Epithelial cell of esophagus (primary cell): ENCODE measurements at regions not wholly inside any gene's neighbourhood (a gene's known extent, or its start where the extent isn't known, plus 50 kb on each side); places are given as distances from the start of the nearest gene placed in this dataset.

Experiments used
- DNase-seq: peaks from one replicate; pipeline ENCODE4 v3.0.0; 2010; ENCODE audit warnings: low read depth
- H3K4me3 ChIP-seq: 2 replicates; pipeline ENCODE4 v1.5.1; 2011; ENCODE audit warnings: mild to moderate bottlenecking, low read length, control low read depth
- TF ChIP-seq, protein P1 (sequence below): IDR thresholded peaks from 2 replicates; pipeline ENCODE4 v1.5.1; 2011; ENCODE audit warnings: low read depth, mild to moderate bottlenecking, low read length, control low read depth, inconsistent platforms; ENCODE audit not compliant: insufficient read depth; ENCODE audit errors: missing control alignments

DNA sequence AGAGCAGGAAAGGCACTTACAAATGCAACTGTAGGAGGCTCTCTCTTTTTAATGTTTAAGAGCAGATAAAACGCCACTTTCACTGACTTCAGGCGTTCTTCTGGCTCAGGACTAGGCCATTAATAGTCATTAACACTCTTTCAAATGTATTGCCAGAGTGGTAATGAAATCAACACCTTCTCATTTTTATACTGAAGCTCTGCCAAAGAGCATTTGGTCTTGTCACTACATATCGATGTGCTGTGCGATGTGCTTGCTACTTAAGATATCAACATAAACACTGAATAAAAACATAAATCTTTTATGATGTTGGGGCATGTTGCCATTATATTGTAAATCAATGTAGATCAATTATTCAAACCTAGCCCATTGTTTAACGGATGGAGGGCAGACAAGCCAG lies 634.7 kb downstream of the ARL4A start:
- H3K4me3 ChIP-seq, result no peak overlapping the region
- DNase-seq, result no peak
- TF ChIP-seq, protein P1, sequence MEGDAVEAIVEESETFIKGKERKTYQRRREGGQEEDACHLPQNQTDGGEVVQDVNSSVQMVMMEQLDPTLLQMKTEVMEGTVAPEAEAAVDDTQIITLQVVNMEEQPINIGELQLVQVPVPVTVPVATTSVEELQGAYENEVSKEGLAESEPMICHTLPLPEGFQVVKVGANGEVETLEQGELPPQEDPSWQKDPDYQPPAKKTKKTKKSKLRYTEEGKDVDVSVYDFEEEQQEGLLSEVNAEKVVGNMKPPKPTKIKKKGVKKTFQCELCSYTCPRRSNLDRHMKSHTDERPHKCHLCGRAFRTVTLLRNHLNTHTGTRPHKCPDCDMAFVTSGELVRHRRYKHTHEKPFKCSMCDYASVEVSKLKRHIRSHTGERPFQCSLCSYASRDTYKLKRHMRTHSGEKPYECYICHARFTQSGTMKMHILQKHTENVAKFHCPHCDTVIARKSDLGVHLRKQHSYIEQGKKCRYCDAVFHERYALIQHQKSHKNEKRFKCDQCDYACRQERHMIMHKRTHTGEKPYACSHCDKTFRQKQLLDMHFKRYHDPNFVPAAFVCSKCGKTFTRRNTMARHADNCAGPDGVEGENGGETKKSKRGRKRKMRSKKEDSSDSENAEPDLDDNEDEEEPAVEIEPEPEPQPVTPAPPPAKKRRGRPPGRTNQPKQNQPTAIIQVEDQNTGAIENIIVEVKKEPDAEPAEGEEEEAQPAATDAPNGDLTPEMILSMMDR, result no peak

DNA sequence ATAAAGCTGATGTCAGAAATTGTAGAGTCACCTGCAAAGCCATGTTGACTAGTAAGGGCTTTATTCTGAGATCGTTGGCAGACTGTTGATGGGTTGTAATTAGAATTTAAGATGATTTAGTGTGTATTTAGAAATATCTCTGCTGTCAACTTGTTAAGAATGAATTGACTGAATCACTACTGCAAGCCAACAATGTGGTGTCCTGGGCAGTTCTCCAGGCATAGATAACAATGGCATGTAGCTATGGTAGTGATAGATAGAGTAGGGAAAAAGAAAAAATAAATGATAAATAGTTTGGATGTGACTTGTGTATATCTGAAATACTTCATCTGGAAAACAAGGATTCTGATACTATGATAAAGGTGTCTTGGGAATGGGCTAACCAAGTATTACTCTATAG lies 640.2 kb downstream of the ARL4A start:
- TF ChIP-seq, protein P1, result no peak
- no peak for DNase-seq
- H3K4me3 ChIP-seq, result no peak overlapping the region

DNA sequence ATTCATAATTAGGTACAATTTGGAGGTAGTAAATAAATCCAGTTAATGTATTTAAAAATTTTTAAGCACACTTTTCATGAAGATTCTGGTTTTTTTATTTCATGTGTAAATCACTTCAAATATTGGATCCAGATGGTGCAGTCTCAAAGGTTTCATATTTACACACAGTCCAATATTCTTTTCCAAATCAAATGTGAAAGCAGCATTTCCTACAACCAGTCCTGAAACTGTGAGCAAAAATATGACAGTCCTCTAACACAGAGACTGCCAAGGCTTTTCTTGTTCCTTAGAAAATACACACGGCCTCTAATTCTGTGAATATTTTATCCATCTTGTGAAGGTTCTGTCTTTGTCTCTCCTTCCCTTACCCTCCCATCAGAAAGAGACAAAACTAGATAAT lies 645.9 kb downstream of the ARL4A start:
- no peak for DNase-seq
- TF ChIP-seq, protein P1, result no peak
- H3K4me3 ChIP-seq, result no peak overlapping the region

DNA sequence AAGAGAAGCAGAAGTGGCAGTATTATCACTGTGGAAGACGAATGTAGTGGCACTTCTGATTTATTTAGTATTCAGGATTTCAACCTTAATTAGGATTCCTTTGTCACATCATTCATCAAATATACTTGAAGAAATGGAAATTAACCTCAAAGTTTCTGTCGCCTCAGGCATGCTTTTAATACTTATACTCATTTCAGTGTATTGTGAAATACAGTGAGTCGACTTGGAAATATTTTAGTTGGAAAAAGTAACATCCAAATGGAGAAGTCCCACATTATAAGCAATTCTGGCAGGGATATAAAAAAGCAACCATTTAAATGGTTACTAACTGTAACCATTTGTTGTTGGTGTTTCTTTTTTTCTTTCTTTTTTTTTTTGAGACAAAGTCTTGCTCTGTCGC lies 648.8 kb downstream of the ARL4A start:
- no peak overlapping the region for H3K4me3 ChIP-seq
- TF ChIP-seq, protein P1, result no peak
- DNase-seq, result peak; percentile 67

DNA sequence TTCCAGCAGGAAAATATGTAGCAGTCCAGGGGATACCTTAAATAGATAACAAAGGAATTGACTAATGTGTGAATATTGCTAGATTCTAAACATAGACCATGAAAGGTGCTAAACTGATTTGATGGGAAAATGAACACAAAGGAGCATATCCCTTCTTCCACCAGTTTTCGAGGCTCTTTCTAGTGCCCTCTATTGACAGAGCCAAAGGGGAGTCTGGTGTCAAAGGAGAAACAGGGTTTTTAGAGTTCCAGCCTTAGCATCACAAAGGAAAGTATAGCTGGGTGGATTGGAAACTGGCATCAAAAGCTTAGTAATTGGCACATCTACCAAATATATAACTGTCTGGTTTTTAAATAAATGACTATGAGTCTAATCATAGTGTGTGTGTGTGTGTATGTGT lies 636.8 kb downstream of the ETV1 start:
- TF ChIP-seq, protein P1, result no peak
- no peak for DNase-seq
- no peak overlapping the region for H3K4me3 ChIP-seq

DNA sequence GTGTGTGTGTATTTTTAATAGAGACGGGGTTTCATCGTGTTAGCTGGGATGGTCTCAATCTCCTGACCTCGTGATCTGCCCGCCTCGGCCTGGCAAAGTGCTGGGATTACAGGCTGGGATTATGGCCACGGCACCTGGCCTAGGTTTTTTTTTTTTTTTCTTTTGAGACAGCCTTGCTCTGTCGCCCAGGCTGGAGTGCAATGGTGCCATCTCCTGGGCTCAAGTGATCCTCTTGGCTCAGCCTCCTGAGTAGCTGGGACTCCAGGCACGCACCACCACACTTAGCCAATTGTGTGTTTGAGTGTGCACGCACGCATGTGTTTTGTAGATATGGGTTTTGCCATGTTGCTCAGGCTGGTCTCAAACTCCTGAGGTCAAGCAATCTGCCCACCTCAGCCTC lies 629.8 kb downstream of the ETV1 start:
- TF ChIP-seq, protein P1, result no peak
- no peak for DNase-seq
- no peak overlapping the region for H3K4me3 ChIP-seq

DNA sequence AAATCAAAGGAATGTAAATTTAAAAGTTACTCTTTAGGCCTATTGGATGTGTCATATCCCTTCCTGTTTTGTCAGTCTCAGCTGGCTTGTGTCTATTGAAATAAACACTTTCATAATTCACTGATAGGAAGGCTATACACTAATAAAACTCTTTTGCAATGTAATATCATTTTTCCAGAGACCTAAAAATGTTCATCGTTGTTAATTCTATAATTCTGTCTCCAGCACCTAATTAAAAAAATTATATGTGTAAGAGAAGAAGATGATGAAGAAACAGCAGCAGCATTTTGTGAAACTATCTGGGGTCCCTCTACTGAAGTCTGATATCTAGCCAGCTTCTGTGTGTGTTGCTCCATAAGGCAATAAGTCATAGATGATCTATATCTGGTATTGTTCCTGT lies 602.7 kb downstream of the ETV1 start:
- TF ChIP-seq, protein P1, result no peak
- H3K4me3 ChIP-seq, result no peak overlapping the region
- no peak for DNase-seq
